K562 (cell line): ENCODE measurements at regions not wholly inside any gene's neighbourhood (a gene's known extent, or its start where the extent isn't known, plus 50 kb on each side); places are given as distances from the start of the nearest gene placed in this dataset.

ENCODE experiments used
- BACH1 ChIP-seq: fragments of 200-800 bp; sonication (Bioruptor generic); IDR thresholded peaks from 2 replicates; pipeline ENCODE4 v1.6.1; 2016; ENCODE audit warnings: missing genetic modification characterization, missing compliant biosample characterization
- BRD4 ChIP-seq: fragments of 200-600 bp; sonication (generic); IDR thresholded peaks from 2 replicates; pipeline ENCODE4 v1.6.1; 2017; ENCODE audit warnings: inconsistent platforms
- BRF1 ChIP-seq: IDR thresholded peaks from 3 replicates; pipeline ENCODE4 v1.6.1; 2011; ENCODE audit warnings: borderline replicate concordance, mild to moderate bottlenecking; ENCODE audit not compliant: insufficient read length; ENCODE audit errors: extremely low read depth
- CHD4 ChIP-seq: fragments of 200-600 bp; sonication (generic); IDR thresholded peaks from 3 replicates; pipeline ENCODE4 v1.6.1; 2012; ENCODE audit warnings: low read depth, mild to moderate bottlenecking, mixed read lengths, low read length, inconsistent platforms; ENCODE audit not compliant: insufficient read depth, insufficient replicate concordance, poor library complexity, severe bottlenecking
- CLOCK ChIP-seq: fragments of 250-450 bp; sonication (Bioruptor Pico); IDR thresholded peaks from 2 replicates; pipeline ENCODE4 v1.4.0; 2020; ENCODE audit warnings: mild to moderate bottlenecking, moderate library complexity, borderline replicate concordance
- DDX20 ChIP-seq: fragments of 450-650 bp; IDR thresholded peaks from 2 replicates; pipeline ENCODE4 v1.6.1; 2016; ENCODE audit warnings: missing genetic modification characterization, low read depth, mild to moderate bottlenecking, missing compliant biosample characterization, moderate library complexity
- EGR1 ChIP-seq: fragments of 450-650 bp; conservative IDR thresholded peaks from 2 replicates; pipeline ENCODE4 v1.6.1; 2017; ENCODE audit warnings: mild to moderate bottlenecking
- ELF4 ChIP-seq: fragments of 450-650 bp; formaldehyde crosslinking; IDR thresholded peaks from 2 replicates; pipeline ENCODE4 v1.4.0; 2022; ENCODE audit warnings: missing genetic modification characterization
- GATA2 ChIP-seq: sonication (generic); formaldehyde crosslinking; IDR thresholded peaks from 2 replicates; pipeline ENCODE4 v1.4.0; 2020; ENCODE audit warnings: mild to moderate bottlenecking, missing genetic modification reagents
- HDAC2 ChIP-seq: fragments of 450-650 bp; IDR thresholded peaks from 2 replicates; pipeline ENCODE4 v1.6.1; 2016; ENCODE audit warnings: mild to moderate bottlenecking
- HDAC3 ChIP-seq: fragments of 450-650 bp; IDR thresholded peaks from 2 replicates; pipeline ENCODE4 v1.6.1; 2018; ENCODE audit warnings: borderline replicate concordance, mild to moderate bottlenecking, moderate library complexity; ENCODE audit not compliant: partially characterized antibody
- HNRNPLL ChIP-seq: fragments of 200-400 bp; formaldehyde crosslinking; IDR thresholded peaks from 2 replicates; pipeline ENCODE4 v1.6.1; 2017; ENCODE audit warnings: low read length, low read depth, mild to moderate bottlenecking; ENCODE audit not compliant: poor library complexity, severe bottlenecking
- KDM2B ChIP-seq: fragments of 250-450 bp; sonication (Bioruptor Pico); IDR thresholded peaks from 2 replicates; pipeline ENCODE4 v1.8.0; 2021; ENCODE audit warnings: mild to moderate bottlenecking, moderate library complexity
- KLF1 ChIP-seq: fragments of 450-650 bp; IDR thresholded peaks from 2 replicates; pipeline ENCODE4 v1.6.1; 2016; ENCODE audit warnings: missing genetic modification characterization, missing compliant biosample characterization
- MBD2 ChIP-seq: sonication (generic); IDR thresholded peaks from 2 replicates; pipeline ENCODE4 v1.6.1; 2016; ENCODE audit warnings: low read depth, borderline replicate concordance
- MEIS2 ChIP-seq: fragments of 450-650 bp; IDR thresholded peaks from 2 replicates; pipeline ENCODE4 v1.6.1; 2014; ENCODE audit warnings: mild to moderate bottlenecking; ENCODE audit not compliant: partially characterized antibody
- MTA1 ChIP-seq: fragments of 450-650 bp; IDR thresholded peaks from 2 replicates; pipeline ENCODE4 v1.6.1; 2017; ENCODE audit warnings: borderline replicate concordance
- PHF20 ChIP-seq: fragments of 450-650 bp; IDR thresholded peaks from 2 replicates; pipeline ENCODE4 v1.6.1; 2018; ENCODE audit not compliant: partially characterized antibody
- POLR2AphosphoS2 ChIP-seq: IDR thresholded peaks from 2 replicates; pipeline ENCODE4 v1.6.1; 2012; ENCODE audit warnings: low read length, improper control_type of control experiment
- SNAPC5 ChIP-seq: fragments of 250-450 bp; sonication (Bioruptor Pico); IDR thresholded peaks from 2 replicates; pipeline ENCODE4 v1.8.0; 2021; ENCODE audit warnings: moderate library complexity, mild to moderate bottlenecking, inconsistent platforms
- SOX6 ChIP-seq: fragments of 450-650 bp; IDR thresholded peaks from 2 replicates; pipeline ENCODE4 v1.6.1; 2014; ENCODE audit warnings: mild to moderate bottlenecking
- TCFL5 ChIP-seq: fragments of 250-450 bp; sonication (Bioruptor Pico); conservative IDR thresholded peaks from 2 replicates; pipeline ENCODE4 v1.6.1; 2021; ENCODE audit warnings: mild to moderate bottlenecking, moderate library complexity, matching md5 sums
- THRA ChIP-seq: fragments of 450-650 bp; IDR thresholded peaks from 2 replicates; pipeline ENCODE4 v1.6.1; 2017; ENCODE audit warnings: mild to moderate bottlenecking, moderate library complexity
- TOE1 ChIP-seq, 2 experiments: fragments of 450-650 bp in 1 of 2; sonication (generic) in 1 of 2; formaldehyde crosslinking in 1 of 2; IDR thresholded peaks; 2 replicates each; pipeline versions ENCODE4 v1.7.1 to v1.8.0; 2016 to 2022; ENCODE audit warnings: borderline replicate concordance in 2 of 2, mild to moderate bottlenecking in 2 of 2, antibody characterized with exemption in 1 of 2, inconsistent platforms in 1 of 2, low read depth in 1 of 2, missing genetic modification reagents in 1 of 2, moderate library complexity in 1 of 2
- WHSC1 ChIP-seq: IDR thresholded peaks from one replicate; pipeline ENCODE4 v1.6.1; 2012; ENCODE audit warnings: low read length, control low read depth, inconsistent platforms
- ZNF584 ChIP-seq: fragments of 200-800 bp; sonication (Bioruptor generic); IDR thresholded peaks from 2 replicates; pipeline ENCODE4 v1.6.1; 2016; ENCODE audit warnings: low read depth, mild to moderate bottlenecking, missing genetic modification characterization, missing compliant biosample characterization
- ZNF764 ChIP-seq: fragments of 250-450 bp; sonication (Bioruptor Pico); IDR thresholded peaks from 2 replicates; pipeline ENCODE4 v1.4.0; 2020; ENCODE audit warnings: low read depth, mild to moderate bottlenecking, moderate library complexity

GRCh38 chr5:135173662-135174290 is 139.7 kb upstream of the PITX1 start (continued):
- TF ChIP-seq THRA: no peak
- TF ChIP-seq WHSC1: no peak
- no peak for TF ChIP-seq TOE1 (IDR thresholded peaks at IDR 0.05; ENCODE audit: borderline replicate concordance)
- no peak for TF ChIP-seq TOE1 (CRISPR knock-in tag; IDR thresholded peaks at IDR 0.05; ENCODE audit: borderline replicate concordance, low read depth)
- no peak for TF ChIP-seq BACH1
- TF ChIP-seq MEIS2: peak; percentile 59
- TF ChIP-seq HDAC2: peak; percentile 75
- no peak for TF ChIP-seq PHF20
- TF ChIP-seq ZNF584 (CRISPR knock-in tag): no peak
- no peak for TF ChIP-seq ZNF764
- no peak for TF ChIP-seq ELF4
- TF ChIP-seq HNRNPLL: no peak
- no peak for TF ChIP-seq EGR1
- no peak for TF ChIP-seq CHD4
- TF ChIP-seq MBD2: no peak
- no peak for TF ChIP-seq BRD4
- no peak for TF ChIP-seq MTA1
- TF ChIP-seq BRF1: no peak
- TF ChIP-seq SNAPC5 (CRISPR knock-in tag): no peak
- TF ChIP-seq TCFL5 (CRISPR knock-in tag): no peak
- TF ChIP-seq CLOCK (CRISPR knock-in tag): no peak
- peak; percentile 91 for TF ChIP-seq SOX6
- TF ChIP-seq DDX20 (tag): no peak
- no peak for TF ChIP-seq KDM2B (CRISPR knock-in tag)
- peak; percentile 83 for TF ChIP-seq GATA2 (CRISPR knock-in tag)
- no peak for TF ChIP-seq HDAC3
- TF ChIP-seq POLR2AphosphoS2: no peak
- TF ChIP-seq KLF1: no peak
